UCSD-AML1 (cell line): ENCODE measurements at regions not wholly inside any gene's neighbourhood (a gene's known extent, or its start where the extent isn't known, plus 50 kb on each side); places are given as distances from the start of the nearest gene placed in this dataset.
"Not testable (repeated sequence)": the region's sequence is repeated elsewhere in the genome, so short reads cannot be mapped to it uniquely, and the experiment has no call there.

Experiments used
- DNase-seq: peaks from one replicate; lab custom pipeline; 2025; ENCODE audit not compliant: unreplicated experiment; lab: John Stamatoyannopoulos, UW

DNA sequence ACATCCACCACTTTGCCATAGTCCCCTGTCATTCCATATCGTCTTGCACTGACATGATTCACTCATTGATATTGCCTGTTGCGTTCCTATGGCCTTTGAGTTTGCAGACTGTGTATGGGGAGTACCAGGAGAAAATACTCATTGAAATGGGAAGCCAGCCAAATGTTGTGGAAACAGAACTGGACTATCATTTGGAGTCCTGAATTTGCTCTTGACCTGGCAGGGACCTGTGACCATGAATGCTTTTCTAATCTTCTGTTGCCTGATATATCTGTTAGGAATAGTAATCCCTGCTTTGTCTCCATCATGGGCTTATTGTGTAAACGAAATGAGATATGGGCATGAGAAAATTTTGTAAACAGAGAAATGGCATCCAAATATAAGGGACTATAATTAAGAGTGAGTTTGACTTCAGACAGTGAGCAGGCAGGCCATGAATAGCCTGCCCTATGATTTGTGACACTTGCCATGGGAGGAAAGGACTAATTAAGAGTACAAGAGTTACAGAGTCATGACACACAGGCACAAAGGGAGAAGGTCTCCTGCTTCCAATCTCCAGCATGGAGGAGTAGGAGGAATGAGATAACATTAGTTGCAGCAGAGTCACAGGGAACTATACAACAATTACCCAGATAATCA lies 572.9 kb upstream of the SGCD start:
- no peak for DNase-seq

DNA sequence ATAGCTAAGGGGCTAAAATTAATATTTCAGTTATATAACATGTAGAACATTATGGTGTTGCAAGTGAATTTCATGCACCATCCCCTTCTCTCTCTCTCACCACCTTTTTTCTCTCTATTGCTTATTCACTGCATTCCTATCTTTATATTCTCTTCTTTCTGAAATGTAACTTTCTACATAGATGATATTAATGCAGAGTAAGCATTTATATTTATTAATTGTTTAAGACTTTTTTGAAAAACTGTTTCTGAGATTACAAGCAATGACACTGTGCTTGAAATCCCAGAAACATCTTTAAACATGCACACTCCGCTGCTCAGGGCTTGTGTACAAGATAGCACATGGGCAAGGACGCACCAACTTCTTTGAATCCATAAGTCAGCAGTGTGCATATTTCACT lies 567.7 kb upstream of the SGCD start:
- DNase-seq, result no peak

DNA sequence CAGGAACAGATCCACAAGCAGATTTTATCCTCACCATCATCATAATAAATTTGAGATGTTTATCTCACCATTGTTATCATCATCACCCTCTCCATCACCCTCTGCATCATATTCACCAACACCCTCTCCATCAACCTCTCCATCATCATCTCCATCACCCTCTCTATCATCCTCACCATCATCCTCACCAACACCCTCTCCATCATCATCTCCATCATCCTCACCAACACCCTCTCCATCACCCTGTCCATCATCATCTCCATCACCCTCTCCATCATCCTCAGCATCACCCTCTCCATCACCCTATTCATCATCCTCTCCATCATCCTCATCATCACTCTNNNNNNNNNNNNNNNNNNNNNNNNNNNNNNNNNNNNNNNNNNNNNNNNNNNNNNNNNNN lies 567.0 kb upstream of the SGCD start:
- DNase-seq, result no peak

DNA sequence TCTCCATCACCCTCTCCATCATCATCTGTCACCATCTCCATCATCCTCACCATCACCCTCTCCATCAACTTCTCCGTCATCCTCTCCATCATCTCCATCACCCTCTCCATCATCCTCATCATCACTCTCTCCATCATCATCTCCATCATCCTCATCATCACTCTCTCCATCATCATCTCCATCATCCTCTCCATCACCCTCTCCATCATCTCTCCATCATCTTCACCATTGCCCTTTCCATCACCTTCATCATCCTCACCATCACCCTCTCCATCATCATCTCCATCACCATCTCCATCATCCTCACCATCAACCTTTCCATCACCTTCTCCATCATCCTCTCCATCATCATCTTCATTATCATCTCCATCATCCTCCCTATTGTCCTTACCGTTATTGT lies 565.5 kb upstream of the SGCD start:
- no peak for DNase-seq

DNA sequence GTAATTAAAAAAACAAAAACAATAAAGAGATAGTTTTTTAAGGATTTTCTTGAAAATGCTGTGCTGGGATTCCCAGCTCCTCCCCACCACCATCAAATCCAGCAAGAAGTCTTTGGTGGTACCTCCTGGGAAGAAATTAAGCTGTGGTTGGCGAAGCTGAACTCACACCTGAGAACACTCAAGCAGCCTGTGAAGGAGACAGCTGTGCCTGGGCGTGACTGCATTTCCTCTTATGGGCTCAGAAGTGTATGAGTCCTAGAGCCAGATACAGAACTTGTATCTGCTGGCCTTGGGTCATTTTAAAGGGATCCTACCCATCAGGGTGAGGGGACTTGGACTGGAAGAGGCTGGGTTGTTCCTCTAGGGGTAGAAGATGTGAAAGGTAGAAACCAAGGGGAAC lies 561.2 kb upstream of the SGCD start:
- DNase-seq, result no peak

DNA sequence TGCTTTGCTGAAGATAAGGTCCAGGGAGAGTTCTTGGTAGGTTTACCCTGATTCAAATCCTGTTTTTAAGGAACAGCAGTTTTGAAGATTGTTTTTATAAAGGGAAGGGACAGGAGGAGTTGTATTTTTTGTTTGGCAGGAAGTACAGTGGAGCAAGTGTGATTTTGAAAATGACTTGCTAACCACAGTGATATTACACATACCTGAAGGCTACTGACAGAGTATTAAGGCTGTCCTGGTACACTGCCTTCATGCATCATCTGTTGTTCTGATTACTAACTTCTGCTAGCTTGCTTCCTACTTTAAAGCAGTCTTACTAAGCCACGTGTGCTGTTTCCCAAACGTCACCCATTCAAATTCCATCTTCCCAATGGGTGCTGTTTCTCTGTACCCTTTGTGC lies 559.5 kb upstream of the SGCD start:
- no peak for DNase-seq

DNA sequence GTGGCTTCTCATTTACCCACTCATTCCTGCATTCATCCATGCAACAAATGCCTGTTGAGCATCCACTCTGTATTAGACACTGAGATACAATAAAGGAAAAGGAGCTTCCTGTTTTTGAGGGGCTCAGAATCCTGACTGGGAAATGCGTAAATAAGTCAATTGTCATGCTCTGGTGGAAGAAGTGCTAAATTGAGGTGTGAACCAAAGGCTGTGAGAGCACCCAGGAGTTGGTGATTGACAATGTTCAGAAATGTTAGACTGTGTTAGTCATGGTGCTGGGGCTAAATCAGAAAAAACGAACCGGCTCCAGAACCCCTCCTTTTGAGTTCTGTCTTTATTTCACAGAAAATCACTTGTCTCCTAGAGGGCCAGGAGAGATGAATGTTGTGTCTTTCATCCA lies 558.6 kb upstream of the SGCD start:
- DNase-seq, result no peak

DNA sequence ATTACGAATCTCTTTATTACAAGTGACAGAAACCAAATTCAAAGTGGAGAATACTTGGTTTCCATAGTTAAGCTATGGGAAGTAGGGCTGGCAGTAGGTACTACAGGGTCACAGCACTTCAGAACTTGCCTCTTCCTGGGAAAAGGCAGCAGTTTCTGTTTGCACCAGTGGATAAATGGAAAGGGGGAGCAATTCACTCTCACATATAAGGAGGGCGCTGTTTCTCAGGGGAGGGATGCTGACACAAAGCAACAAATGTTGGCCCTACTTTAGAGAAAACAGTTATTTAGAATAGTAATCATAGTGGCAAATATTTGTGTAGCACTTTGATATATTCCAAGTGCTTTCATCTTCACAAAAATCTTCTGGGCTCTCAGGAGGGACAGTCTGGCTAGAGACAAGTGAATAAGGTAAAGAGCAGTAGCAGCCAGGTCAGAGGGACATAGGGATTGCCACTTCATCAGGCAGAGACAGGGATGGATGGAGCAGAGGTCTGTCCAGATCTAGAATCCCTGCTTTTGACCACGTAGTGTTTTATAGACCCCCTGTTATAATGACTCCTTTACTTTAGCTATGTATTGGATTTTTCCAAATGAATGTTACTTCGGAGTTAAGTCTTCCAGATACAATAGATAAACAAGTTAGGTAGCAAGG lies 554.8 kb upstream of the SGCD start:
- DNase-seq, result no peak

DNA sequence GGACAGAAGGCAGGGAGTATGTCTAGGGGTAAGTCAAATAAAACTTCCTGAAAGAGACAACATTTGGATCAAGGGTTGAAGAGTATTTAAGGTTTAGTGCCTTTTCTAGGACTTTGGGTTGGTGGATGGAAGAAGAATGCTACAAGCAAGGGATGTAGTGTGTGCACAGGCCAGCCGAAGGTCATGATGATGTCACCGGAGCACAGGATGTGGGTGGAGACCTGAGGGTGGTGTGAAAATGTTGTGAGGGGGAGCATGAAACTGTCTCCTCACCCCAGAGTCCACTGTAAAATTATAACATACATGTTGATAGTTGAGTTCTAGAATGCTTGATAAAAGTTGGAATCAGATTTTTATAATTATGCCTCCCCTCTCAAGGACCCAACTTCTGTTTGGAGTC lies 553.3 kb upstream of the SGCD start:
- DNase-seq, result no peak

DNA sequence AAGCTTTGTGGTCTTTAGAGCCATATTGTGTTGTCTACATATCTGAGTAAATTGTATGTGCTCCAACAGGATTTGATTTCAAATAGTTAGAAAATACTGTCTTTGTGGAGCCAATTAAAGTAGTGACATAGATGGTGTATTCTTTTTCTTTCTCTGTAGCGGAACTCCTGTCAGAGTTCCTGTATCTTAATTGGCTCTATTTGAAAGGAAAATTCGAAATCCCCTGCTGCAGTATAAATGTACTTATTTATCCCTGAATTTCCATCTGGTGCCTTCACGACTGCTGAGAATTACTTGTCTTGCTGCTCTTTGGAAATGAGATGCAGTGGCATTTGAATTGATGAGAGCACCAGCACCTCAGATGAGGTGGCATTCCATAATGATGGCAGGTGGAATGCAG lies 546.7 kb upstream of the SGCD start:
- no peak for DNase-seq

DNA sequence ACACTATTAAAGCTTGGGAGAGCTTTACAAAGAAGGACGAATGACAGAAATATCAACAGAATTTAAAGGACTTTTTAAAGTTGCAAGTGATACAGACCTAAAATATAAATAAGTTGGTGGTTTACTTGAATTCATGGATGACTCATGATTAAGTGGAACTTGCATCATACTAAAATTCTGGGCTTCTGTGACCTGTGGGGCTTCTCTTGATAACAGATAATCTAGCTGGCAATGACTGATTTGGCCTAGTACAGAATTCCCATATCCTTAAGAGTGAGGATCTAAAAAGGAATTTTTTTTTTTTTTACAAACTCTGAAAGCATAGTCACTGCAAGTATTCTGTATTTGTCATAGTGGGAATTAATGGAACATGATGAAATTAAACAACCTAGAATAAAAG lies 543.7 kb upstream of the SGCD start:
- no peak for DNase-seq

DNA sequence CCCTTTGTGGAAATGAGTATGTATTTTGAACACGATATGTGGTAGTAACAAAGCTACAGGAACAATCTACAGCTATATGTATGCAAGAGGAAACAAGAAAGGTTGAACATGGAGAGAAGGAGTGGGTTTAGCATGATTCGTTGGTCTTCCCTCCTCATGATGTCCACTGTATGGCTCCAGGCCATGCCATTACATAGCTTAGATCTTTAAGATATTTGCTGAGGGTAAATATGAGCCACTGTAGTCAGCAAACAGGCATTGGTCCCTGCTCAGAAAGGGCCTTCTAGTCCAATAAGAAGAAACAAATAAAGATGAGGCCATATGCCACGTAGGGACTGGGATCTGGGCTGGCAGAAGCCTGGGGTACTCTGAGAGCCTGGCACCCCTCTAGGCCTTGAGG lies 543.2 kb upstream of the SGCD start:
- DNase-seq, result no peak

DNA sequence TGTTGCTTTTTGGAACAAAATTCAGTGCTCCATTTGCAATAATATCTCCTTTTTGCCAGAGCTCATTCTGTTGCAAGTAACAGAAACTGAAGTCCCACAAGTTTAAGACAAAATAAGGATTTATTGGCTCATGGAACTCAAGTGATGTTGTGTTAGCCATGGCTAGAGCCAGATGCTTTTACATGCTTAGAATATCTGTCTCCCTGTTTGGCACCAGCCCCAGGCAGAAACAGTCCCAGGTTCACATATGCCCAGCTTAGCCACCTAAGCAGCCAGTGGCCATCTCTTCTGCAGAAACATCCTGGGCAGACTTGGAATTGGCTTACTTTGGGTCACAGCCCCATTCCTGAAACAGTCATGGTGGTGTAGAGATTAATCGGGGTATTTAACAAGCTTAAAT lies 540.9 kb upstream of the SGCD start:
- DNase-seq, result no peak

DNA sequence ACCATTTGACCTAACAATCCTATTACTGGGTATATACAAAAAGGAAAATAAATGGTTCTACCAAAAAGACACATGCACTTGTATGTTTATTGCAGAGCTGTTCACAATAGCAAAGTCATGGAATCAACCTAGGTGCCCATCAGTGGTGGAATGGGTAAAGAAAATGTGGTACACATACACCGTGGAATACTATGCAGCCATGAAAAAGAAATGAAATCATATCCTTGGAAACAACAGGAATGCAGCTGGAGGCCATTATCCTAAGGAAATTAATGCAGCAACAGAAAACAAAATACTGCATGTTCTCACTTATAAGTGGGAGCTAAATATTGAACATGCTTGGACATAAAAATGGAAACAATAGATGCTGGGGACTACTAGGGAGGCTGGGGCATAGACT lies 534.1 kb upstream of the SGCD start:
- DNase-seq, result no peak

DNA sequence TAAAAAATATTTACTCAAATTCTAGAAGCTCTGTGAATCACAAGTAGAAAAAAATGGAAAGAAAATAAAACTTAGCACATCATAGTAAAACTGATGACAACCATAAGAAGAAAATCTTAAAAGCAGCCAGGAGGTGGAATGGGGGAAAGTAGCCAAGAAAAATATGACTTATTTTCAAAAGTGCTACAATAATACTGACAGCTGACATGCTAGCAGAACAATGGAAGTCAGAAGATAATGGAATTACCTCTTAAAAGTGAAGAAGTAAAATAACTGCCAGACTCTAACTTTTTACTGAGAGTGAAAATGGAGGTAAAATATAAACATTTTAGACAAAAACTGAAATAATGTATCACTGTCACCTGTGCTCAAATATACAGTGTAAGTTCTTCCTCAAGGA lies 532.2 kb upstream of the SGCD start:
- no peak for DNase-seq

DNA sequence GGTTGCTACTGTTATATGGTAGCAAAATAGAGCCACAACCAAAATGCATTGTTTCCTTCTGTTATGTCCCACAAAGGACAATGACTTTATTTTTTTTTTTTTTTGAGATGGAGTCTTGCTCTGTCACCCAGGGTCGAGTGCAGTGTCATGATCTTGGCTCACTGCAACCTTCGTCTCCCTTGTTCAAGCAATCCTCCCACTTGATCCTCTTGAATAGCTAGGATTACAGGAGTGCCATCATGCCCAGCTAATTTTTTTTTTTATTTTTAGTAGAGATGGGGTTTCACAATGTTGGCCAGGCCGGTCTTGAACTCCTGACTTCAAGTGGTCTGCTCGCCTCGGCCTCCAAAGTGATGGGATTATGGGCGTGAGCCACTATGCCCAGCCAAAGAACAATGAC lies 527.7 kb upstream of the SGCD start:
- no peak for DNase-seq

DNA sequence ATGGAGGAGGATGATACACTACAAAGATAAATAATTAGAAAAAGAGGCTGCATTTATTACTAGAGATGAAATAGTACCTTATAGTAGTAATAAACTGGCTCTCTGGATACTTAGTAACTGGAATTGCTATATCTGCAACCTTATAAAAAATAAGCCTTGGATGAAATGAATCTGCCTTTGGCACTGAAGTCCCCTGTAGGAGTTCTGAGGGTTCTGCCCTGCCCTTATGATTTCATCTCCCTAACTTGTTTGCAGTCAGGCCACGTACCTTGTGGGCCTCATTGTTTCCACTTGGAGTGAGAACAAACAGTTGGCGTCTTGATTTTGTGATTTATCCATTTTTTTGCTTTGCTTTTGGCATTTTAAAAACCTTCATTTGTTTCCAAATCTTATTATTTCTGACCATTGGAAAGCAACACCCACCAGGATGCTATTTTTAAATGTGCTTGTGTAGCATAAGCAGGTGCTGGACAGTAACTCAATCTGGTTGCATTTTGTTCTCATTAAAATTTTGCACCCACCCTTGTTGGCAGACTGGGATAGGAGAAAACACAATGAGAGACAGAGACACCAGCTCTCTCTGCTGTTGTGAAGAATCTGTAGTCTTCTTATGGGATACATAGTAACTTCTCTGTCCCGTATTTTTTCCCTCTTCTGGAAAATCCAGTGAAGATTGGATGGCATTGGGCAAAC lies 518.9 kb upstream of the SGCD start:
- DNase-seq, result no peak

DNA sequence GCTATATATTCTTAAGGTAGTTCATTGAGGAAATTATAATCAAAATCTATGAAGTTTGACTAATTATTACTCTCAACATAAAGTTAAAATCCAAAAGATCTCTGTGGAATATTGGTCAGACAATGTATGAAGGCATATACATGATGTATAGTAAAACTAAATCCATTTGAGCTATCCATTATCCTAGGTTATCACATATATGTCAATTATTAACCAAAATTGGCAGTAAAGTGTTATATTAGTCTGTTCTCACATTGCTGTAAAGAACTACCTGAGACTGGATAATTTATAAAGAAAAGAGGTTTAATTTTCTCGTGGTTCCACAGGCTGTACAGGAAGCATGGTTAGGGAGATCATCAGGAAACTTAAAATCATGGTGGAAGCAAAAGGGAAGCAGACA lies 511.7 kb upstream of the SGCD start:
- no peak for DNase-seq

DNA sequence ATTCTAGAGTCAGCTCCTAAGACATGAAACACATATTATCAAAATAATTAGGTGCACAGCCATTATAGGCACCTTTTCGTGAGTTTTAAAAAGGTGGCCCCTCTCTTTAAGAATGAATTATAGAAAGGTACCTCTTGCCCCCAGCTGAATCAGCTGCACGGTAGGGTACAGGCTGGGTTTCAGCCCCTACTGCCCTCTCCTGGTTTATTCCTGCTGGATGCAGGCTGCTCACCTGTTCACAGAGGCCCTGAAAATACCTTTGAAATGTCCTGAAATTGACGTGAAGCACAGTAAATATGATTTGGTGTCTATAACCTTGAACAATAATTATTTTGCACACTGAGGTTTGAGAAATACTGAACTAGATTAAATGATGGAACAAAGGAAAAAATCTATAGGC lies 504.8 kb upstream of the SGCD start:
- DNase-seq, result no peak

DNA sequence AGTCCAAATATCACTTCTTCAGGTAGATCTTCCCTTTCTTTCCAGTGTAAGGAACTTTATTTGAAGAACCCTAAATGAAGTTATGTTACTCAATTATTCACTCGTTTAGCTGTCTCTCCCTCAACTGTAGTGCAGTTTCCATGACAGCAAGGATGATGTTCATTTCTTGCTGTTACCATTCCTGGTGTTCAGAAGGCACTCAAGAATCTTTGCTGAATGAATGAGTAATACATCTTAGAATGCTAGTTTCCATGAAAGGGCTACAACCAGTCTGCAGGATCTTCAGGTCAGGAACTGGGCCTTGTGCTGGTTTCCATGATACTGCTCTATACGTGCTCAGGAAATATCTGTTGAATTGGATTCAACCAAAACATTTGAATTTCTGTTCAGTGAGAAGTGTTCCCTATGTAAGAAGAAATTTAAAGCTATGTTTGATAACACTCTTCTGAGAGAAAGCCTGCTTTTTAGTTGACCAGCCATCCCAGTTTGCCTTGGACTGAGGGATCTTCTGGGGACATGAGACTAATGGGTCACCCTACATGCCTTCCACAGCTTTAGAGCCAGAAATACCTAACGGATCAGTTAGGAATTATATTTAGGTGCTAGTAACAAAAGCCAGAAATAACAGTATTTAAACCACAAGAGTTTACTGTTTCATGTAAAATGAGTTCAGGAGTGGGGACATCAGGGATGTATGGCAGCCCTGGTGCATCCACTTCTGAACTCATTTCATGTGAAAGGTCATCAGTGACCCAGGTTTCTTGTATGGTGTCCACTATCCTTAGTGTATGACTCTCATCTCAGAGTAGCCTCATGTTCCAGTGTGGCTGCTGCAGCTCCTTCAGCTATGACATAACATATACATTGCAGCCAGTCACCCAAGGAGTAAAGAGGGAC lies 500.1 kb upstream of the SGCD start:
- DNase-seq, result no peak

DNA sequence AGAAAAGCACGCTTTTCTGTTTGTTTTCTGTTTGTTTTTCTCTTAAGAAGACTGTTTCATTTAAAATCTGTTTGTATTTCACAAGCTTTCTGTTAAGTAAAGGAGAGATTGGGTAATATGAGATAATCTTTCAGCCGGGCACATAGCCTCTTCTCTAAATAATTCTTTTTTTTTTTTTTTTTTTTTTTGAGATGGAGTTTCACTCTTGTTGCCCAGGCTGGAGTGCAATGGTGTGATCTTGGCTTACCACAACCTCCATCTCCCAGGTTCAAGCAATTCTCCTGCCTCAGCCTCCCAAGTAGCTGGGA lies 499.5 kb upstream of the SGCD start:
- not testable (repeated sequence) for DNase-seq

DNA sequence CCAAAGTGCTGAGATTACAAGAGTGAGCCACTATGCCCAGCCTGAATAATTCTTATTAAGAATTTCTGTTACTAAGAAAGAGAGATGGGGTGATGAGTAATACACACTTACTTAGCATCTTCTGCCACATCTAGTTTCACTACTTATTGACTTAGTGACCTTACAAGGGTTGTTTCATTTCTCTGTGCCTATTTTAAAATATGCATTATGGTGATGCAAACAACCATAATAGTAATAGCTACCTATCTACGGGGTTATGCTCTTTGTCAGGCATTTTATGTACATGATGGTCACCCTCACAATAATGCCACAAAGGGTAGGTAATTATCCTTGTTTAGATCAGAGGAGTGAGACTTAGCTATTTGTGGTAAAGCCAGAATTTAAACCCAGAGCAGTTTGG lies 499.0 kb upstream of the SGCD start:
- no peak for DNase-seq
